GM19372 (cell line): ENCODE measurements at regions not wholly inside any gene's neighbourhood (a gene's known extent, or its start where the extent isn't known, plus 50 kb on each side); places are given as distances from the start of the nearest gene placed in this dataset.
A peak's percentile ranks its signal among the peaks of the same experiment; 100 is the strongest.
"Not testable (repeated sequence)": the region's sequence is repeated elsewhere in the genome, so short reads cannot be mapped to it uniquely, and the experiment has no call there.

ENCODE experiments used
- ATAC-seq: cut with Tn5 transposase; IDR thresholded peaks from one replicate; pipeline ENCODE4 v1.9.1; 2021; ENCODE audit warnings: mild to moderate bottlenecking, low read depth, moderate library complexity; ENCODE audit not compliant: unreplicated experiment

DNA sequence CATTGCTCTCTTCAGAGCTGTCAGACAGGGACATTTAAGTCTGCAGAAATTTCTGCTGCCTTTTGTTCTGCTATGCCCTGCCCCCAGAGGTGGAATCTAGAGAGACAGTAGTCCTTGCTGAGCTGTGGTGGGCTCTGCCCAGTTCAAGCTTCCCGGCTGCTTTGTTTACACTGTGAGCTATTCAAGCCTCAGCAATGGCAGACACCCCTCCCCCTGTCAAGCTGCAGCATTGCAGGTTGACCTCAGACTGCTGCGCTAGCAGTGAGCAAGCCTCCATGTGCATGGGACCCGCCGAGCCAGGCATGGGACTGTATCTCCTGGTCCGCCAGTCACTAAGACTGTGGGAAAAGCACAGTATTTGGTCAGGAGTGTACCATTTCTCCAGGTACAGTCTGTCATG lies 53.6 kb upstream of the MAPK10 start:
- ATAC-seq = not testable (repeated sequence)

DNA sequence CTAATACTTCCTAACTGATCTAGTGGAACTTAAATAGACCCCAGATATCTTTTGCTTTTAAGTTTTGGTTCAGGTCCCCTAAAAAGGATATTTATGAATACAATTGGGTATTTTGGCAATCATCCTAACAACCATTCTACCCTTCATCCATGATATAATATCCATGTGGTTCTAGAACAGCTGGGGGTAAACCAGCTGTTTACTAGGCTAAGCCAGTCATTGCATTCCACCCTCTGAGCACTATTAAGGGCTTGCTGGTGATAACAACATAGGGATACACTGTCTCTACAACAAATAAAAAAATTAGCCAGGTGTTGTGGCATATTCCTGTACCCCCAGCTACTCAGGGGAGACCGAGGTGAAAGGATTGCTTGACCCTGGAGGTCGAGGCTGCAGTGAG lies 54.8 kb upstream of the MAPK10 start:
- no peak for ATAC-seq

DNA sequence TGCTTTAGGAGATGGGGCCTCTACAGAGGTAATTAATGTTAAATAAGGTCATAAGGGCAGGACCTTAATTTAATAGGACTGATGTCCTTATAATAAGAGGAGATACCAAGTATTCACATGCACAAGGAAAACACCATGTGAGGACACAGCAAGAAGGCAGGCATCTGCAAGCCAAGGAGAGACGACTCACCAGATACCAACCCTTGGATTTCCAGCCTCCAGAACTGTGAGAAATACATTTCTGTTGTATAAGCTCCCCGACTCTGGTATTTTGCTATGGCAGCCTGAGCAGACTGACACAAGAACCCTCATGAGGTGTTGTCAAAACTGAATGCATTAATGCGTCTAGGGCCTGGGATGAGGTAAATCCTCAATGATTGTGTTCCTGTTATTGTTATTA lies 56.2 kb upstream of the MAPK10 start:
- ATAC-seq = no peak

DNA sequence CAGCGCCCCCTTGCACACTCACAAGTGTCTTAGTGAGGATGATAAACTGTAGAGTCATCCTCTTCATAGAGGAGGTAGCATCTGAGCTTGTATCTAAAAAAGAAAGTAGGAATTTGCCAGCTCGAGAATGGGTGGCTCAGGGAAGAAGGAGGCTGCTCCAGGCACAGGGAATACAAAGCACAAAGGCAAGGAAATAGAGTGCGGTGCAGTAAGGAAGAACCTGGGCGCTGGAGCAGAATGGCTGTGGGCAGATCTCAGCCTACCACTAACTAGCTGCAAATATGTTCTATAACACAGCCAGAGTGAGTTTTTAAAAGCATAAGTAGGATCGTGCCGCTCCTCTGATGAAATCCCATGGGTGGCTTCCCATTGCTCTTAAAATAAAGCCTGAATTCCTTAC lies 61.6 kb upstream of the MAPK10 start:
- no peak for ATAC-seq

DNA sequence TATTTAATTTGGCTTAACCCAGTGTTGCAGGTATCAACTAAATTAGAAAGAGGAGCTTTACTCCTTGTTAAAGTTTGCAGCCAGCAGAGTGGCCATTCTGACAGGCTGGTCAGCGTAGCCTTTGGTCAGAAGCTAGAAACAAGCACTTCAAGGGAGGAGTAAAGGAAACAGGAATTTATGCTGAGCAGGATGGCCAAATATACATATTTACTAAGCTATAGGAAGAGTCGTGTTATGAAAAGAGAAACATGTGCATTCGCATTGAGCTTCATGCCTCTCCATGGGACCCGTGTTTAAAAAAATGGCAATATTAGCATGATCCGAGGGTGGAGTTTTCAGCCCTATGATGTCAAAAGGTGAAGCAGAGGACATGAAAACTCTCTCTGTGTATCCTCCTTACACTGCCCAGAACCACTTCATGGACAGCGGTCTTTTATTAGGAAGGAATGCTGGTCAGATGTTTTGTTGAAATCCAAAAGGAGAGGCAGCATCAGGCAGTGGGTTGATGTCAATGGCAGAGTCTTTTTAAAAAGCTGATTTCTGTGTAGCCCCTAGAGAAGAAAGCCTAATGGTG lies 71.8 kb upstream of the MAPK10 start:
- ATAC-seq = no peak

DNA sequence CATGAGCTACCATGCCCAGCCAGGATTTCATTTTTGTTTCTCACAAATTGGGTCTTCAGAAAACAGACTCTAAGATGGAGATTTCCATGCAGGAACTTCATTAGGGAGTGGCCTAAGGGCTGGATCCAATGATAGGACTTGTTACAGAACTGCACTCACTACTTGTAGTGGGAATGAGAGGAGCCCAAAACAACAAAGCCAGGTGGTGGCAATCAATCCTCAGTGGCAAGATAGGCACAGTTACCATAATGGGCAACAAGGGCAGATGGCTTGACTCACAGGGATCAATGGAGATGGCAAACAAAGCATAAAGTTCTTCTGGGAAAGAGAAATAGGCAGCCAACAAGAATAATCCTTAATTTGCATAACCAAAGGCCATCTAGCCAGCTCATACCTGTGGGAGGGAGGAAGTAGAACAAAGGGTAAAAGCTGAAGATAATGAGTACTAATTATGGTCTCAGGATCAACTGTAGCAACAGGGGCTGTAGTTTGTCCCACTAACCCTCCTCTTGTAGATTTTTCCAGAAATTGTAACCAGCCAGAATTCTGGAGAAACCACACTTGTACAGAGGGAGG lies 72.8 kb upstream of the MAPK10 start:
- ATAC-seq = no peak

DNA sequence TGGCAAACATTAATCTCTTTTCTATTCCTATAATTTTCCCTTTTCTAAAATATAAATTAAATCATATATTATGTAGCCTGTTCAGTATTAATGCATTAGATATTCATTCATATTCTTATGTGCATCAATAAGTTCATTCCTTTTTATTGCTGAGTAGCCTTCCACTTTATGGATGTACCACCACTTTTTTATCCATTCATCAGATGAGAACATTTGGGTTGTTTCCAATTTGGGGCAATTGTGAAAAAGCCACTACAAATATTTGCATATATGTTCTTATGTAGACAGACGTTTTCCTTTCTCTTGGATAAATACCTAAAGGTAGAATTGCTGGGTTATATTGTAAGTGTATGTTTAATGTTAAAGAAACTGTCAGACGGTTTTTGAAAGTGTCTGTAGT lies 79.4 kb upstream of the MAPK10 start:
- ATAC-seq = no peak

DNA sequence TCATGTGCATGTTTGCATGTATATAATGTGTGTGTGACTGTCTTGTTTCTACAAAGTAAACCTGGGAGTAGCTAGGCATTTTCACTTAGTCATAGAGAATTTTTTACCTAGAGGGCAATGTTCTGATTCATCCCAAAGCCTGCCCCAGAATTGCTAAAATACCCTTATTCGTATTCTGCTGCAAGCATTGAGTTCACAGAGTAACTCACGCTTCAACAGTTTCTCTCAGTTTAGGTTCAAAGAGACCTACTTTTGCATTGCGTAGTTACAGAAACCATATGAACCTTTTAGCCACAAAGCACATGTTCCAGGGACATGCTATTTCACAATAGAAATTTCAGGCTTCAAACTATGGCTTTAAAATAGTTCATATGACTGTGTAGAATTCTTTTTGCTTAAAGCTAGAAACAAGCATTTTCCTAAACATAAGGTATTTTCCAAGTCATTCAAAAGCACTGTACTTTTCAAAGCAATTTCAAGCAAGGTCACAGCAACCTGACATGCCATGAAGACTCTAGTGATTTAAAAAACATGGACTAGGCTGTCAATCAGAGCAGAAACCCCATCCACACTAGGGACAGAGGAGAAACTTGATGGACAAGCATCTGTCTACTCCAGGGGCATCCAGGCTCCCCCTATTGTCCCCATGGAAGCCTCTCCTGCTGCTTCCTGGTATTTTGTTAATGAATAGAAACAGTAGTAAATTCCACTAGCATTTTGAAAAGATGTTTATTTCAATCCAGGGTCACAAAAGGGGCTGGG lies 81.5 kb upstream of the MAPK10 start:
- peak; percentile 62 for ATAC-seq

DNA sequence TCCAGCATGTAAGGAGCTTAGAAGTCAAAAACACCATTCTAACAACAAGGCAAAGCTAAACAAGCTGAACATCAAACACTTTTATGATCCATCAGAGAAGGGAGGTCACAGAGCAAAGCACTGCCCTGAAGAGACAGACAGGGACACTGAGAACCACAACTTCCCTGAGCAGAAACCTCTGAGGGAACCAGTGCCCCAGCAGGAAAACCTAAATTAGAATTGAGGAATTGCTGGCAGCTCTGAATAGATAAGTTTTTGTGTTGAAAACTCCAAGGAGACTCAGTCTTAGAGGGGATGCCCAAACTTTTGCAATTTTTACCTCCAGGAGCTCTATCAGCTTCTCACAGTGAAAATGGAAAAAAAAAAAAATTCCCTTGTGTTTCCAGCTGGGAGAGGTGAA lies 83.0 kb upstream of the MAPK10 start:
- ATAC-seq = no peak

DNA sequence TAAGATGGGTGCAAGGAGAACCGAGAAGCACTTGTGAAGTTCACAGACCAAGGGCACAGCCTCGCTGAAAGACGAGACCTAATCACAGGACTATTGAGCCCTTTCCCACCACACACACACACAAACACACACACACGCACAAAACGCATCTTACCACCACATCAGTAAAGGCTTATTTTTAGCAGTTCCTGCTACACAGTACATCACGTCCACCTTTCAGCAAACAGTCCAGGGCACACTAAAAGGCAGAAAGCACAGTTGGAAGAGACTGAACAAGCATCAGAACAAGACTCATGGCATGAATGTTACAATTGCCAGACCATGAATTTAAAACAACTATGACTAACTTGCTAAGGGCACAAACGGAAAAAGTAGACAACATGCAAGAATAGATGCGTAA lies 83.6 kb upstream of the MAPK10 start:
- ATAC-seq = no peak

DNA sequence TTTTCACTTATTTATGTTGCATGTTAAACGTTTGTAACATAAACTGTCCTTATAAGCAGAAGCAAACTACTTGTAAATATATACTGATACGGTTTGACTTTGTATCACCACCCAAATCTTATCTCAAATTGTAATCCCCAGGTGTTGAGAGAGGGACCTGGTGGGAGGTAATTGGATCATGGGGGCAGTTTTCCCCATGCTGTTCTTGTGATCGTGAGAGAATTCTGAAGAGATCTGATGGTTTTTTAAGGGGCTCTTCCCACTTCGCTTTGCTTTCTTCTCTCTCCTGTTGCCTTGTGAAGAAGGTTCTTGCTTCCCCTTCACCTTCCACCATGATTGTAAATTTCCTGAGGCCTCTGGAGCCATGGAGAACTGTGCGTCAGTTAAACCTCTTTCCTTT lies 87.1 kb upstream of the MAPK10 start:
- no peak for ATAC-seq

DNA sequence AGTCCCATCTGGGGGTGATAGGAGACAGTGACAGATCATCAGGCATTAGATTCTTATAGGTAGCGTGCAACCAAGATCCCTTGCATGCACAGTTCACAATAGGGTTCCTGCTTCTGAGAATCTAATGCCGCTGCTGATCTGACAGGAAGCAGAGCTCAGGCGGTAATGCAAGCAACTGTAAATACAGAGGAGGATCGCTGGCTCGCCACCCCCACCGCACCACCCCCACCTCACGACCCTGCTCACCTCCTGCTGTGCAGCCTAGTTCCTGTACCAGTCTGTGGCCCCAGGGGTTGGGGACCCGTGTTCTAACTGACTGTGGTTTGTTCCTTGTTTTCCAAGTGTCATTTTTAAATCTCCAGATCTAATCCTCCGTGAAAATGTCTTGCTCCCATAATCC lies 89.0 kb upstream of the MAPK10 start:
- no peak for ATAC-seq

DNA sequence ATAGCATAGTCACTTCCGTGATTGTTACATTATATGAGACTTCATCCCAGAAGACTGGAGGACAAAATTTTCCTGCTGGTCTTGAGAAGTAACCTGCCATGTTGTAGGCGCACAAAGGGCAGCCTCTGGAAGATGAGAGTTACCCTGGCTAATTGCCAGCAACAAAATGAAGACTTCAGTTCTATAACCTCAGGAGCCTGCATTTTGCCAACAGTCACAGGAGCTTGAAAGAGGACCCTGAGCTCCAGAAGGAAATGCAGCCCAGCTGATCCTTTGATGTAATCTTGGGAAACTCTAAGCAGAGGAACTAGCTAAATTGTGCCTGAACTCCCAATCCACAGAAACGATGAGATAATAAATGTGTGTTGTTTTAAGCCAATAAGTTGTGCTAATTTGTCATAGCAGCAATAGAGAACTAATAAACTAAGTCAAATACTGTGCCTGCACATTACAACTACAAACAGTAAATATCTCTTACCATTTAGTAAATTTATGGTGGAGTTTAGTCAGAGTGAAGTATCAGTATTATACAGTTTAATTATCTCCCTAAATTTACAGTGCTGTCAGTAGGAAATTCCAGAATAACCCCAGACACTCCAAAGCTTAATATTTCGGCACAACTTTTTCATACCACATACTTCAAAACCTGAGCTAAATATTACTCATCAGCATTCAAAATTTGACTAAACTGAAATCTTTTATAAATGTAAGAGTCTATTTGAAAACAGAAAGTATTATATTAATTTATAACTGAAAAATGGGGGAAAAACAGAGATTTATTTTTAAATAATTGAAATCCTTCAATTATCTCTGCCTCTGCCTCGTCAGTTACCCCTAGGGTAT lies 90.1 kb upstream of the MAPK10 start:
- no peak for ATAC-seq

DNA sequence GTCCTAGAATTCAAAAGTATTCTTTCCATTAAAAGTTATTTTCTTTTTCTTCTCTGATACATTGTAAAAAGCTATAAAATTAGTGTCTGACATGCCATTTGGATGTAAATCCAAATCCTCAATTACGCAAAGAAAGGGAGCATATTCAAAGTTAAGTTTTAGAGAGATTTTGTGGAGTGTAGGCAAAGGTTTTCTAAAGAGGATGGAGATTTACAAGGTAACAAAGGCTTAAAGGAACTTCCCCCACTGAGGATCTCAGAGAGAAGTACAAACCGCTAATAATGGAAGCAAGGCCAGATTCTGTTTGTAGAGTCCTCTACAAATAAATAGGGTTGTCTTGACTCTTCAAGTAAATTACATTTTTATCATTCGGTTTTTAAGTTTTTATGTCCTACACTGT lies 91.0 kb upstream of the MAPK10 start:
- ATAC-seq = no peak

DNA sequence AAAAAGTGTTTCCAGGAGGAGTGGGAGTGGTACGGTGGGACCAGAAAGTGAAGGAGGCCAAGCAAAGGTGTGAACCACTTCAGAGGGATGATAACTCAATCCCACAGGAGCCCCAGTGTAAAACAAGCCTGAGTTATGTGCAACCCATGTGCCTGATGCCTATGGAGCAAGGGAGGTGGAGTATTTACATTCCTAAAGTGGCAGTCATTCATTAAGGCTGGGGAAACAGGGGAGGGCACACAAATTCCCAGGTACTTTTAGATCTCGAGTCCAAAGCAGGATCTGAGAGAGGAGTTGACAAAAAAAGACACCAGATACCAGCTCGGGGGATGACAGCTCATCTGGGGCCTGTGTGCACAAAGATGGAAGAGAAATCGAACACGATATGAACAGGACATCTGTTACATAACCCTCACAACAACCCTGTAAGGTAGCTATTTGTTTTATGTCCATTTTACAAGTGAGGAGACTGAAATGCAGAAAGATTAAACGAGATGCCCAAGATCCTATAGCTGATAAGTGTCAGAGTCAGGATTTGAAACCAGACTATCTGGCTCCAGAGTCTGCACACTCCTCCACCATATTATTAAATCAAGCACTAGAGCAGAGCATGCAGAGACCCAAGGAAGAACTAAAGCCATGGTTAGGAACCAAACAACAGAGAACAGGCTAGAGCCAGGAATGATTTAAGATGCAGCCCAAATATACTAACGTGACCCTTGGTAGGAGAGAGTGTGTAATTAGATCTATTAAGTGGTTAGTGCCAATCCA lies 91.9 kb upstream of the MAPK10 start:
- no peak for ATAC-seq

DNA sequence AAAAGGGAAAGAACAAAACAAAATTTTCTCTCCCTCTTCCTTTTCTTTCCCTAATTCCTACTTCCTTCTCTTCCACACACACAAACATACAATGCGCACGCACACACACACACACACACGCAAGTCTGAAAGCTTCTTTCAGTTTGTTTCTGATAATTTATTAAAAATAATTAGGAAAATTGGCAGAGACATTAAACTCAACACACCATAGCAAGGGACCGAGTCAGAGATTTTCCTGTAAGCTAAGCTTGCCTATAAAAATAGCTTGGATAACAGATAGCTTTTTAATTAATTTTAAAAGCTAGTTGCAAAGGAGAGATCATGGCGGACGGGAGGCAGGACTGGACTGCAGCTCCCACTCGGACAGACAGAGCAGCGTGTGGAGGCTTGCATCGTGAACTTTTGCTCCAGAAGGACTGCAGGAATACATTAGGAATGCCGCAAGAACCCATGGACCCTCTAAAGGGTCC lies 92.6 kb upstream of the MAPK10 start:
- no peak for ATAC-seq

DNA sequence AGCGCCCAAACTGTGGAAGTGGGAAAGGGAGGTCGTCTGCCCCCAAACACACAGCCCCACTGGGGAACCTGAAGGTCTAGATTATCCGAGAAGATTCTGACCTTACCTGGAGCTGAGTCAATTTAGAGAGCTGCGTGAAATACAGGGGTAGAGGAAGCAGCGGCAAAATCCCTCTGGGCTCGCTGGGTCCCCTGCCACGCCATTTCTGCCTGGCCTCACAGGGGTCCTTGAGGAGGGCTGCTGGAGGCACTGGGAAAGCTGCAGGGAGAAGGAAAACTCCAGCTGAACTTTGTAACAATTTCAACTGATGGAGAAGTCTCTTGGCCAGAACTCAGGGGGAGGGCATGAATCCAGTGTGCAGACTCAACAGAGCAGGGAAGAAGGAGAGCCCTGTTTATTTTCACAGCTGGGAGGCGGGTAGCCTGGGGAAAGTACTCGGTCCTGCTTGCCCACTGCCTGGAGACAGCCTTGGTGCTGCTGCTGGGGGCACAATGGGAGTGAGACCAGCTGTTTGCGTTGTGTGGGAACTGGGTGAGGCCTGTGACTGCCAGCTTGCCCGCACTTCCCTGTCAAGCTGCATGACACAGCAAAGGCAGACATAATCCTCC lies 93.2 kb upstream of the MAPK10 start:
- ATAC-seq = no peak

DNA sequence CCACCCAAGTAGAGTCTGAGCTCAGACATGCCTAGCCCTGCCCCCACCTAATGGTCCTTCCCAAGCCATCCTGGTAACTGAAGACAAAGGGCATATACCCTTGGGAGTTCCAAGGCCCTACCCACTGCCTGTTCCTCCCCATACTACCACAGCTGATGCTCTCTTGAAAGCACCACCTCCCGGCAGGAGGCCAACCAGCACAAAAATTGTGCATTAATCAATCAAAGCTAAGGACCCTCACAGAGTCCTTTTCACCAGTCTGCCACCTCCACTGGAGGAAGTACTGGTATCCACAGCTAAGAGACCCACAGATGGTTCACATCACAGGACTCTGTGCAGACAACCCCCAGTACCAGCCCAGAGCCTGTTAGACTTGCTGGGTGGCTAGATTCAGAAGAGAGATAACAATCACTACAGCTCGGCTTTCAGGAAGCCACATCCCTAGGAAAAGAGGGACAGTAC lies 93.8 kb upstream of the MAPK10 start:
- ATAC-seq = not testable (repeated sequence)

DNA sequence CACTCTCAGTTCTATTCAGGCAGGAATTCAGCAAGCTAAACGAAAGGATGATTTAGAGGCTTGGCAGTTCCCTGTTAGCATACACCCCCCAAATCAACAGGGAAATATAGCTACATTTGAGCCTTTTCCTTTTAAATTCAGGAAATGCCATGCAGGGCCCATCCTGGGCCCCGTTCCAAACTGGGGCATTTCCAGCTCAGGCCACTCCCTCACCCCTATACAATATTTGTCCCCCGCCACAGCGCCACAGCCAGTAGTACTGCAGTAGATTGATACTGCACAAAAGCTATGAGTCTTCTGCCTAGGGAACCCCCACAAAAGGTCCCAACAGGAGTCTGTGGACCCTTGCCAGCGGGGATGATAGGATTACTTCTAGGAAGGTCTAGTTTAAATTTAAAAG lies 102.0 kb upstream of the MAPK10 start:
- ATAC-seq = no peak
